Neural cell (in vitro differentiated cells): ENCODE measurements at regions not wholly inside any gene's neighbourhood (a gene's known extent, or its start where the extent isn't known, plus 50 kb on each side); places are given as distances from the start of the nearest gene placed in this dataset.

ENCODE experiments used
- CTCF ChIP-seq: fragments of 450-650 bp; IDR thresholded peaks from 2 replicates; pipeline ENCODE4 v1.5.1; 2014; ENCODE audit warnings: antibody characterized with exemption, mild to moderate bottlenecking, moderate library complexity; ENCODE audit not compliant: poor library complexity, severe bottlenecking
- EP300 ChIP-seq: fragments of 450-650 bp; conservative IDR thresholded peaks from 2 replicates; pipeline ENCODE4 v1.6.1; 2014; ENCODE audit warnings: antibody characterized with exemption, mild to moderate bottlenecking, moderate library complexity; ENCODE audit not compliant: poor library complexity, severe bottlenecking
- EZH2 ChIP-seq: fragments of 200-600, 300-800 bp; shearing (Covaris generic), sonication (generic); IDR thresholded peaks from 2 replicates; pipeline ENCODE4 v1.6.1; 2014; ENCODE audit warnings: antibody characterized with exemption, low read length, borderline replicate concordance, mild to moderate bottlenecking; ENCODE audit not compliant: insufficient read depth, poor library complexity, severe bottlenecking
- MXI1 ChIP-seq: fragments of 450-650 bp; conservative IDR thresholded peaks from 2 replicates; pipeline ENCODE4 v1.6.1; 2014; ENCODE audit warnings: antibody characterized with exemption, mild to moderate bottlenecking; ENCODE audit not compliant: poor library complexity, severe bottlenecking

DNA sequence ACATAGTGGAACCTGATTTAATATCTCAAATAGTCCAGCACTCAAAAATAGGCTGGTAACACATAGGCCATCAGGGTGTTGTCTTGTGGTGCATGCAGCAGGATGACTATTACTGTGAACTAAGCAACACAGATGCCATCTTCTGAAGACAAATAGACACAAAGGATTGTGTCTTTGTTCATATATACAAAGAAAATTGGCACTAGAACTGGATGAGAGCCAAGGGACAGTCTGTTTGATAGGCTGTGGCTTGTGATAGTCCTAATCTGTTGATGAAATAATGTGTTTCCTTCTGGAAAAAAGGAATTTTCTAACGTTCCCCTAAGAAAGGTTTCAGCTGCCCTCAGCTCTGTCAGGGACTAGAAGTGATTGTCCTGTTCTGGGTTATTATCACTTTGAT is 129.8 kb downstream of the TPBG start:
- TF ChIP-seq CTCF (no peak), EP300 (no peak), MXI1 (no peak), EZH2 (no peak)
